Esophagus muscularis mucosa (tissue), 4 donors: ENCODE measurements at regions not wholly inside any gene's neighbourhood (a gene's known extent, or its start where the extent isn't known, plus 50 kb on each side); places are given as distances from the start of the nearest gene placed in this dataset.

Experiments
- EP300 ChIP-seq: sonication (generic); formaldehyde crosslinking; IDR thresholded peaks from one replicate; pipeline ENCODE4 v1.6.1; 2017; ENCODE audit warnings: antibody characterized with exemption
- POLR2A ChIP-seq: fragments of 450-650 bp; IDR thresholded peaks from one replicate; pipeline ENCODE4 v1.6.1; 2017; ENCODE audit warnings: antibody characterized with exemption, moderate library complexity, mild to moderate bottlenecking, low read depth
- POLR2AphosphoS5 ChIP-seq, 2 donors: sonication (generic); formaldehyde crosslinking; IDR thresholded peaks; one replicate each; pipeline ENCODE4 v1.6.1; 2017; ENCODE audit warnings: antibody characterized with exemption in 2 of 2
- TF ChIP-seq, protein P1 (sequence below), 3 experiments: fragments of 200-600 bp in 2 of 3; fragments of 450-650 bp in 1 of 3; sonication (generic) in 2 of 3; IDR thresholded peaks; one replicate each; pipeline ENCODE4 v1.5.1; 2017 to 2019; ENCODE audit warnings: antibody characterized with exemption in 3 of 3, mild to moderate bottlenecking in 2 of 3, moderate library complexity in 1 of 3

DNA sequence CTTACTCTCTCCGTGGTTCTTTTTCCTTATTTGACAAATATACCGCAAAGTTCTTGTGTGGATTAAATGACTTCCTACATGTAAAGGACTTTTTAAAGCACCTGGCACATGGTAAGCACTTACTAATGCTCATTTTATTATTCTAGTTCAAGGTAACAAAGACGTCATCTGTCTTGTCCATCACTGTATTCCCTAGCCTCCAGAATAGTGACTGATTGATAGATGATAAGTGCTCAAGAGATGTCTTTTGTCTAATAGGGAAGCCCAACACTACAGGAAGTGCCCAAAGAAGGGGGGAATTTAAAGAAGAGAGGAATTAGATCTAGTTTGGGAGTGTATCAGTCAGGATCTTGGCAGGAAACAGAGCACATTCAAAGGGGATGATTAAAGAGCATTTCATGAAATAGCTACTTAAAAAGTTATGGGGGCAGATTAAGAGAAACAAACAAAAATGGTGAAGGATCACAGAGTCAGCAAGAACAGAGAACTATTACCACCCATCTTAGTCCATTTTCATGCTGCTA, 151.9 kb downstream of the GXYLT1 start:
- TF ChIP-seq, protein P1, sequence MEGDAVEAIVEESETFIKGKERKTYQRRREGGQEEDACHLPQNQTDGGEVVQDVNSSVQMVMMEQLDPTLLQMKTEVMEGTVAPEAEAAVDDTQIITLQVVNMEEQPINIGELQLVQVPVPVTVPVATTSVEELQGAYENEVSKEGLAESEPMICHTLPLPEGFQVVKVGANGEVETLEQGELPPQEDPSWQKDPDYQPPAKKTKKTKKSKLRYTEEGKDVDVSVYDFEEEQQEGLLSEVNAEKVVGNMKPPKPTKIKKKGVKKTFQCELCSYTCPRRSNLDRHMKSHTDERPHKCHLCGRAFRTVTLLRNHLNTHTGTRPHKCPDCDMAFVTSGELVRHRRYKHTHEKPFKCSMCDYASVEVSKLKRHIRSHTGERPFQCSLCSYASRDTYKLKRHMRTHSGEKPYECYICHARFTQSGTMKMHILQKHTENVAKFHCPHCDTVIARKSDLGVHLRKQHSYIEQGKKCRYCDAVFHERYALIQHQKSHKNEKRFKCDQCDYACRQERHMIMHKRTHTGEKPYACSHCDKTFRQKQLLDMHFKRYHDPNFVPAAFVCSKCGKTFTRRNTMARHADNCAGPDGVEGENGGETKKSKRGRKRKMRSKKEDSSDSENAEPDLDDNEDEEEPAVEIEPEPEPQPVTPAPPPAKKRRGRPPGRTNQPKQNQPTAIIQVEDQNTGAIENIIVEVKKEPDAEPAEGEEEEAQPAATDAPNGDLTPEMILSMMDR (IDR thresholded peaks at IDR 0.05), result no peak
- TF ChIP-seq EP300, result no peak
- TF ChIP-seq POLR2AphosphoS5 (IDR thresholded peaks at IDR 0.05), result no peak
- no peak for TF ChIP-seq POLR2A
